ENCODE measurements at regions not wholly inside any gene's neighbourhood (a gene's known extent, or its start where the extent isn't known, plus 50 kb on each side); places are given as distances from the start of the nearest gene placed in this dataset.

GRCh38 chr2:238571661-238572372 lies 145.1 kb downstream of the ASB1 start:
- Histone ChIP-seq H2AFZ (ENCODE audit: low read length) (no peak overlapping the region), H3K9me3 (ENCODE audit: control insufficient read depth, insufficient read depth, low read depth, low read length) (no peaks in the 10 kb centered on the region), H3K79me2 (ENCODE audit: control insufficient read depth, insufficient read depth, low read length) (no peaks in the 10 kb centered on the region), H3K4me3 (replicated peaks in 1 of 4; ENCODE audit: control extremely low read depth in 1 of 4, insufficient read depth in 1 of 4, low read depth in 3 of 4, low read length in 4 of 4) (no peak overlapping the region), H3K4me1 (ENCODE audit: control insufficient read depth, extremely low read depth, insufficient read depth, low read length) (no peaks in the 10 kb centered on the region), H4K20me1 (ENCODE audit: control insufficient read depth, extremely low read depth, insufficient read depth, low read length) (no peaks in the 10 kb centered on the region), H3K27me3 (ENCODE audit: control insufficient read depth, insufficient read depth, low read length) (peaks cover 3% of the 10 kb centered on the region), H3K9ac (ENCODE audit: insufficient read depth, low read length) (no peak overlapping the region), H3K36me3 (ENCODE audit: control insufficient read depth, insufficient read depth, low read length) (no peaks in the 10 kb centered on the region), H3K4me2 (ENCODE audit: extremely low read depth, insufficient read depth, low read length) (no peak overlapping the region), H3K27ac (ENCODE audit: insufficient read depth, low read length) (no peak overlapping the region)
- TF ChIP-seq CTCF (conservative IDR thresholded peaks at IDR 0.05 in 1 of 2, IDR thresholded peaks at IDR 0.05 in 1 of 2; ENCODE audit: low read depth in 1 of 2, low read length in 2 of 2) (no peak), EZH2 (IDR thresholded peaks at IDR 0.05; ENCODE audit: low read length, missing control alignments) (no peak)
- no peak for DNase-seq (ENCODE audit: low read depth in 2 of 2)

- Histone ChIP-seq H2AFZ (ENCODE audit: low read length) (no peak overlapping the region), H3K27me3 (ENCODE audit: control insufficient read depth, insufficient read depth, low read length) (peaks cover 3% of the 10 kb centered on the region), H3K4me3 (replicated peaks in 1 of 4; ENCODE audit: control extremely low read depth in 1 of 4, insufficient read depth in 1 of 4, low read depth in 3 of 4, low read length in 4 of 4) (no peak overlapping the region), H3K9me3 (ENCODE audit: control insufficient read depth, insufficient read depth, low read depth, low read length) (no peaks in the 10 kb centered on the region), H3K36me3 (ENCODE audit: control insufficient read depth, insufficient read depth, low read length) (no peaks in the 10 kb centered on the region), H3K4me1 (ENCODE audit: control insufficient read depth, extremely low read depth, insufficient read depth, low read length) (no peaks in the 10 kb centered on the region), H3K27ac (ENCODE audit: insufficient read depth, low read length) (no peak overlapping the region), H4K20me1 (ENCODE audit: control insufficient read depth, extremely low read depth, insufficient read depth, low read length) (no peaks in the 10 kb centered on the region), H3K9ac (ENCODE audit: insufficient read depth, low read length) (no peak overlapping the region), H3K4me2 (ENCODE audit: extremely low read depth, insufficient read depth, low read length) (no peak overlapping the region), H3K79me2 (ENCODE audit: control insufficient read depth, insufficient read depth, low read length) (no peaks in the 10 kb centered on the region)
- DNase-seq (ENCODE audit: low read depth in 2 of 2), result no peak
- TF ChIP-seq CTCF (conservative IDR thresholded peaks at IDR 0.05 in 1 of 2, IDR thresholded peaks at IDR 0.05 in 1 of 2; ENCODE audit: low read depth in 1 of 2, low read length in 2 of 2) (peak; percentile 31 to 49), EZH2 (IDR thresholded peaks at IDR 0.05; ENCODE audit: low read length, missing control alignments) (no peak)
Measured at GRCh38 chr2:238573065-238573778, 146.5 kb downstream of the ASB1 start.

GRCh38 chr2:238573916-238574315 lies 147.2 kb downstream of the ASB1 start:
- no peak for TF ChIP-seq CTCF (conservative IDR thresholded peaks at IDR 0.05 in 1 of 2, IDR thresholded peaks at IDR 0.05 in 1 of 2; ENCODE audit: low read depth in 1 of 2, low read length in 2 of 2)
- no peak for TF ChIP-seq EZH2 (IDR thresholded peaks at IDR 0.05; ENCODE audit: low read length, missing control alignments)
- no peaks in the 10 kb centered on the region for H3K9me3 ChIP-seq (ENCODE audit: control insufficient read depth, insufficient read depth, low read depth, low read length)
- no peak overlapping the region for H3K27ac ChIP-seq (ENCODE audit: insufficient read depth, low read length)
- H4K20me1 ChIP-seq (ENCODE audit: control insufficient read depth, extremely low read depth, insufficient read depth, low read length), result no peaks in the 10 kb centered on the region
- no peaks in the 10 kb centered on the region for H3K79me2 ChIP-seq (ENCODE audit: control insufficient read depth, insufficient read depth, low read length)
- no peak overlapping the region for H3K4me3 ChIP-seq (replicated peaks in 1 of 4; ENCODE audit: control extremely low read depth in 1 of 4, insufficient read depth in 1 of 4, low read depth in 3 of 4, low read length in 4 of 4)
- no peak overlapping the region for H3K4me2 ChIP-seq (ENCODE audit: extremely low read depth, insufficient read depth, low read length)
- no peaks in the 10 kb centered on the region for H3K4me1 ChIP-seq (ENCODE audit: control insufficient read depth, extremely low read depth, insufficient read depth, low read length)
- DNase-seq (ENCODE audit: low read depth in 2 of 2), result no peak
- no peaks in the 10 kb centered on the region for H3K36me3 ChIP-seq (ENCODE audit: control insufficient read depth, insufficient read depth, low read length)
- H3K9ac ChIP-seq (ENCODE audit: insufficient read depth, low read length), result no peak overlapping the region
- peaks cover 3% of the 10 kb centered on the region for H3K27me3 ChIP-seq (ENCODE audit: control insufficient read depth, insufficient read depth, low read length)
- H2AFZ ChIP-seq (ENCODE audit: low read length), result no peak overlapping the region

Measured in fibroblast of lung (primary cell).